GM10266 (cell line): ENCODE measurements at regions not wholly inside any gene's neighbourhood (a gene's known extent, or its start where the extent isn't known, plus 50 kb on each side); places are given as distances from the start of the nearest gene placed in this dataset.

Experiments used
- DNase-seq: peaks from one replicate; pipeline ENCODE4 v3.0.0; 2012; ENCODE audit errors: extremely low spot score
- TF ChIP-seq, protein P1 (sequence below): IDR thresholded peaks from 2 replicates; pipeline ENCODE4 v1.5.1; 2012; ENCODE audit warnings: mild to moderate bottlenecking, low read depth; ENCODE audit not compliant: control insufficient read depth, insufficient read depth; ENCODE audit errors: missing control alignments

DNA sequence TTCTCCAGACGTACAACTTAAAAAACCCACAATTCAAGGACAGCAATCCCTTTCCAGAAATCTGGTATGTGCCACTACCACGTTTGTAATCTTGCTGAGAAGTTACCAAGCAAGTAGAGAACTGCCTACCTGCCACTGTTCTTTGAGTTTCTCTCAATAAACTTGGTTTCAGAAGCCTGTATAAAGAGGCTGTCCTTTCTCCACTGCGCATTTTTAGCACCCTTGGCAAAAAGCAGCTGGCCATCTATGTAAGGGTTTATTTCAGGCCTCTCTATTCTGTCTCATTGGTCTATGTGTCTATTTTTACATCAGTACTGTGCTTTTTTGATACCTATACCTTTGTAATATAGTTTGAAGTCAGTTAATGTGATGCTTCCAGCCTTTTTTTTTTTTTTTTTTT is 665.1 kb upstream of the BRINP3 start:
- TF ChIP-seq, protein P1, sequence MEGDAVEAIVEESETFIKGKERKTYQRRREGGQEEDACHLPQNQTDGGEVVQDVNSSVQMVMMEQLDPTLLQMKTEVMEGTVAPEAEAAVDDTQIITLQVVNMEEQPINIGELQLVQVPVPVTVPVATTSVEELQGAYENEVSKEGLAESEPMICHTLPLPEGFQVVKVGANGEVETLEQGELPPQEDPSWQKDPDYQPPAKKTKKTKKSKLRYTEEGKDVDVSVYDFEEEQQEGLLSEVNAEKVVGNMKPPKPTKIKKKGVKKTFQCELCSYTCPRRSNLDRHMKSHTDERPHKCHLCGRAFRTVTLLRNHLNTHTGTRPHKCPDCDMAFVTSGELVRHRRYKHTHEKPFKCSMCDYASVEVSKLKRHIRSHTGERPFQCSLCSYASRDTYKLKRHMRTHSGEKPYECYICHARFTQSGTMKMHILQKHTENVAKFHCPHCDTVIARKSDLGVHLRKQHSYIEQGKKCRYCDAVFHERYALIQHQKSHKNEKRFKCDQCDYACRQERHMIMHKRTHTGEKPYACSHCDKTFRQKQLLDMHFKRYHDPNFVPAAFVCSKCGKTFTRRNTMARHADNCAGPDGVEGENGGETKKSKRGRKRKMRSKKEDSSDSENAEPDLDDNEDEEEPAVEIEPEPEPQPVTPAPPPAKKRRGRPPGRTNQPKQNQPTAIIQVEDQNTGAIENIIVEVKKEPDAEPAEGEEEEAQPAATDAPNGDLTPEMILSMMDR, result no peak
- no peak for DNase-seq

DNA sequence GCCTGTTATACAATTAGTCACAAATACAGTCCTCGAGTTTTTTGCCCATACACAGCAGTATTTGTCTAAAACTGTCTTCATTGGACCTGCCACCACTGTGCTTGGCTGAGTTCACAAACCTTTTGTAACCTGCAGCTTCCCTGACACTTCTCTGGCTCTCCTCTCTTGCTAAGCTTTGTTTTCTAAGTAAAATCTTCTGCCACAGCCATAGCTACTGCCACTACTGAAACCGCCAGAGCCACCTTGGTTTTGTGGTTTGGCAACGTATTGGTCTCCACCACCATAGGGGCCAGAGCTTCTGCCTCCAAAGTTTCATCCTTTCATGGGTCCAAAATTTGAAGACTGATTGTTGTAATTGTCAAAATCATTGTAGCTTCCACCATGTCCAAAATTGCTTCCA is 668.2 kb upstream of the BRINP3 start:
- TF ChIP-seq, protein P1, result no peak
- no peak for DNase-seq

DNA sequence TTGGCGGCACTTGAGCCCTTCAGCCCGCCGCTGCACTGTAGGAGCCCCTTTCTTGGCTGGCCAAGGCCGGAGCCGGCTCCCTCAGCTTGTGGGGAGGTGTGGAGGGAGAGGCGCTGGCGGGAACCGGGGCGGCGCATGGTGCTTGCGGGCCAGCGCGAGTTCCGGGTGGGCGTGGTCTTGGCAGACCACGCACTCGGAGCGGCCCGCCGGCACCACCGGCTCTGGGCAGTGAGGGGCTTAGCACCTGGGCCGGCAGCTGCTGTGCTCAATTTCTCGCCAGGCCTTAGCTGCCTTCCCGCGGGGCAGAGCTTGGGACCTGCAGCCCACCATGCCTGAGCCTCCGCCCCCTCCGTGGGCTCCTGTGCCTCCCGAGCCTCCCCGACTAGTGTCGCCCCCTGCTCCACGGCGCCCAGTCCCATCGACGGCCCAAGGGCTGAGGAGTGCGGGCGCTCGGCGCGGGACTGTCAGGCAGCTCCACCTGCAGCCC is 673.7 kb upstream of the BRINP3 start:
- TF ChIP-seq, protein P1, result no peak
- DNase-seq, result no peak

DNA sequence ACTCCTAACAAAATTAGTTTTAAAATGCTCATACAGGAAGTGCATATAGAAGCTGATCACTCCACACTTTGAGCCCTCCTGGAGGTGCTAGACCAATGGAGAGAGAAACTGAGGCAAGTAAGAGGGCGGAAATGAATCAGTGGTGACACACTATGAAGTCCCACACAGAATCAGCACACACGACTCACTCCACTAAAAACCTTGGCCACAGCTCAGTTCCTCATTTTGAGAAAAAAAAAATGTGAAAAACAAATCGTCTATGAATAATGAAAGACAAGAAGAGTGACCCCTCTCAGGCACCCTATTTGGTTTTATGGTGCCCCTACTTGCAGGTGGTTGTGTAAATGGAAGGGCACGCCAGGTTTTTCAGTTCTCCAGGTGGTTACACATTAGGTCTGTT is 675.1 kb upstream of the BRINP3 start:
- TF ChIP-seq, protein P1, result no peak
- DNase-seq, result no peak

DNA sequence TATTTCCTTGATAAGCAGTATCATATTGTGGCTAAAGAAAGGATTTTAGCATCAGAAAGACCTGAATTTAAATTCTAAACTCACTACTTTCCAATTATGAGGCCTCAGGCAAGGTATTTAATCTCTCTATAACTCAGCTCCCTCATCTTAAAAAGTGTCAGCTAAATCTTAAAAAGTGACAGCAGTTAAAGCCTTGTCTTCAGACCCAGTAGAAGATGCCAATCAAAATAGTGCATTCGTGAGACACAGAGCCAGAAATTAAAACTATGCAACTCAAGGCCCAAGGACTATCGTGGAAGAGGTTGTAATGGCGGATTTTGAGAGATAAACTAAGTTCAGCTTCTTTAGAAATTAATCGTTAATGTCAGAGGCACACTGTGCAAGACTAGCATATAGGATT is 677.5 kb upstream of the BRINP3 start:
- TF ChIP-seq, protein P1, result no peak

DNA sequence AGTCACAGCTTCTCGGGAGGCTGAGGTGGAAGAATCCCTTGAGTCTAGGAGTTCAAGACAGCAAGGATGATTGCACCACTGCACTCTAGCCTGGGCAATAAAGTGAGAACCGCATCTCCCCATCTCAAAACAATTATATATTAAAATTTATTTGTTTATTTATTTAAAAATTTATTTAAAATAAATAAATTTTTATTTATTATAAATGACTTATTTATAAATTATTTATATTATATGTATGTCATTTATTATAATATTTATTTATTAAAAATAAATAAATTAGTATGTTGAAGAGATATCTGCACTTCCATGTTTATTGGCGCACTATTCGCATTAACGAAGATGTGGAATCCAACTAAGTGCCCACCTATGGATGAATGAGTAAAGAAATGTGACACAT is 683.2 kb upstream of the BRINP3 start:
- TF ChIP-seq, protein P1, result no peak
- DNase-seq, result no peak

More for the DNA sequence above, 677.5 kb upstream of the BRINP3 start:
- no peak for DNase-seq

DNA sequence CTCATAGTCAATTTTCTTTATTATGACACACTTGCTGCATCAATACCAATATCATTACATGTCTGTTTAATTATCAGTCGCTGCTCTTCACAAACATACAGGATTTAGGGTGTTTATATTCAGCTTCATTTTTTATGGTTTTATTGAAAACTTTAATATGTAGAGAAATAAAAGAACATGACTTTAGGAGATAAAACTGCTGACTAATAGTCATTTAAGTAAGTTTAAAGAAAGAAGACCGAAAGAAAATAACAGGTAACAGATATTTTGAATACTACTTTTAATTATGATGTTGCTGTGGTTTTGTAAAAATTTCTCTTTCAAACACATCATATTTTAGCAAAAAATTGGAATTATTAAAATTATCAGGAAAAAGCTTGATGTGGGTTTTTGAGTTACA is 685.1 kb upstream of the BRINP3 start:
- no peak for DNase-seq
- TF ChIP-seq, protein P1, result no peak
